GM18520 (cell line): ENCODE measurements at regions not wholly inside any gene's neighbourhood (a gene's known extent, or its start where the extent isn't known, plus 50 kb on each side); places are given as distances from the start of the nearest gene placed in this dataset.

Source experiments
- ATAC-seq: cut with Tn5 transposase; IDR thresholded peaks from one replicate; pipeline ENCODE4 v1.9.1; 2021; ENCODE audit not compliant: unreplicated experiment

GRCh38 chr3:117893638-117894037 is 1141.0 kb downstream of the IGSF11 start:
- ATAC-seq = no peak

GRCh38 chr3:117898722-117899522 is 1135.7 kb downstream of the IGSF11 start:
- no peak for ATAC-seq

DNA sequence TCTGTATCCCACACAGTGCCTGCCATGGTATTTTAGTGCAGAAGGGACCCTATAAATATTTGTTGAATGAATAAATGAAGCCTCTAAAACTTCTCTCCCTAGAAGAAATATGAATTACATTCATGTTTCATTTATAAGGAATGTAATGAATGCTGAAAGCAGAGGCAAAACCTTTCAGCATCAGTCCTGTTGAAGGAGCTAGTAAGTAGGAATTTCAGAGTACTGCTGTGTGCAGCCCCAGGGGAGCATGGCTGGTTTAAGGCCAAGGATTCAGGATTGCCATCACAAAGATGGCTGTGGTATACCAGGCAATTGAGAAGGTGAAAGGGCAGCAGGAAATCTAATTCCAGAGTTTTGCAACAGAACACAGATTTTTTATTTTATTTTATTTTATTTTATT is 1131.4 kb downstream of the IGSF11 start:
- ATAC-seq = no peak

DNA sequence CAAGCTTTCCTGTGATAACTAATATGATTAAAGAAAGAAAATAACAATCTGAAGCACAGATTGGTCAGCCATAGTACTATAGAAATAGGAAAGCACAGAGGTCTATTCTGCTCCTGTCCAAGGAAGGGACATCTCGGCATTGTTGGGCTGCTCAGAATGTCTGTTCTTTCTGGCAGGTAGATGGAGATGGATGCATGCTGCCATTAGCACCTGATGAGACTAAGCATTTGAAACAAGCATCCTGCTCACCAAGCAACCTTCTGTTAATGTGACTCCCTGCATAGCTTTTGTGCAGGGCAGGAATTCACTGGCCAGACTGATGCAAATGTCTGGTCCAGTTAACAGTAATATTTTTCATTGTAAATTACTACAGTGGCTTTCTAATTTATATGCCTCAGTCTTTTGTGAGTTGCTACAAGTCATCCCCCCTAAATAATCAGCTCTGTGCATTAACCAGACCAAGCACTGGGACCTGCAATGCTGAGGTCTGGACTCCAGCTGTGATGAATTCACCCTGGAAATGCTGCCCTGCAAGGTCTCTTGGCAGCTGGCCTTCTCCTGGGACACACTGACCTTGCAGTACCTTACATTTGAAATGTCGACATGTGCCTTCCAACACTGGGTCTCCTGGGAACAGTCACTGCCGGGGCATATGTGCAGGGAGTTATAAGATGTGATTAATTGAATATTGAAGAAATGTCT is 1123.7 kb downstream of the IGSF11 start:
- no peak for ATAC-seq

- ATAC-seq = no peak
Measured at GRCh38 chr3:117912352-117912751, 1122.3 kb downstream of the IGSF11 start.

- ATAC-seq = no peak
Measured at GRCh38 chr3:117914540-117915100, 1120.0 kb downstream of the IGSF11 start.

DNA sequence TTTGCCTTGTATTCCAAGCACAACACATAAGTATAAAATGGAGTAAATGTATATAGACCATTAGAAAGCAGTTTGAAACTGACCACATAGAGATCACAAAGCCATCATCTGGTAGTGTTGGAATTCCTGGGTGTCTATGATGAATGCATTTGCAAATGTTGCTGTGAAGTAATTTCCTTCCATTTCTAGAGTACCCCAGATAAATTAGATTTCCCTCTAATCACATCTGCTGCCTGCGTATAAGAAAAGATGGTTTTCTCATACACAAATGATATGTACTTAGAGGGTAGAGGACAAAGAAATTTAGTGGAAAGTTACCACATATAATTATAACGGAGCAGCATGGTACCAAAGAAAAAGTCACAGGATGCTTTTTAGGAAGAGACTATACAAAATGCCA is 1117.8 kb downstream of the IGSF11 start:
- ATAC-seq = no peak

GRCh38 chr3:117919621-117920020 is 1115.0 kb downstream of the IGSF11 start:
- ATAC-seq = no peak

- ATAC-seq = no peak
Measured at GRCh38 chr3:117920253-117920898, 1114.3 kb downstream of the IGSF11 start.

GRCh38 chr3:117921411-117921810 is 1113.2 kb downstream of the IGSF11 start:
- no peak for ATAC-seq

DNA sequence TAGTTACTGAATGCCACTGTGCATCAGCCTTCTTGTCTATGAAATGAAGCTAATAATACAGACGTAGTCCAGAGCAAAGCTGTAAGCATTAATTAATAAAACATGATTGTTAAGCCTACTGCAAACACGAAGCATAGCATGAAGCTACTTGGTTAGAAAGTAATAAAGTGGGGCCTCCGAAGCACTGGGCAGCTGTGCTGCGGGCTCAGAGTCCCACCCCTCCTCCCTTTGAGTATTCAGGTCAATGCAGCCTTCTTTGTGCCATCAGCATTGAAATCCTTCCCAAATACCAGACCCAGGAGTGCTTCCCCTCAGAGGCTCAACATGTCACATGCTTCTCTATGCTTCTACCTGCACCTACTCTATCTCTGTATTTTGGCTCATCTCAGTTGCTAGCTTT is 1112.6 kb downstream of the IGSF11 start:
- ATAC-seq = no peak

DNA sequence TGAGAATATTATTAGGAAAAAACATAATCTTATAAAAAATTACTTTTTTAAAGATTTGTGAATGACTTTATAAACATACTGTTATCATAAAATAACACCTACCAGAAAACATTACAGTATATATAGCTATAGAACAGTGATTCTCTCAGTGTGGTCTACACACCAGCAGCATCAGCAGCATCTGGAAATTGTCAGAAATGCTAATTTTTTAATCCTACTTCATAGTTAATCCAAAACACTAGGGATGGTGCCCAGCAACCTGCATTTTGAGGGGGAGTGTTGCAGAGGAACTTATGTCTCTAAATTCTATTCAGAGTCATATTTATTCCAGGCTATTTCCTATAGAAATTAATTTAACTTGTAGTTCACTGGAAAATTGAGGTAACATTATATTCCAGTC is 1107.8 kb downstream of the IGSF11 start:
- ATAC-seq = no peak

GRCh38 chr3:117927825-117928224 is 1106.8 kb downstream of the IGSF11 start:
- ATAC-seq = no peak

DNA sequence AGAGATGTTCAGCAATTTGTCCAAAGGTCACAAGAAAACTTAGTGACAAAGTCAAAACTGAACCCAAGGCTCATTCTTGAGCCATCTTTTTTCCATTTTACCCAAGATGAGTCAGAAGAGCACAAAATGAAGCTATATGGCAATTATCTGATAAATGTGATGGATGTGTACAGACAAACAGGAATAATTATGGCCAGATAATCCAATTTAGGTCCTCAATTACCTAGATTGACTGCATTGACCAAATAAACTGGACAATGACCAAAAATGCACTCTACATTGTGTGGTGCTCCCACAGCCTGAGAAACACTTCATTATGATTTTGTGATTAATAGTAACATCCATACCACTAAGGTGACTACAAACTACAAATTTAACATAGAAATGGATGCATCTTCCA is 1105.8 kb downstream of the IGSF11 start:
- ATAC-seq = no peak

DNA sequence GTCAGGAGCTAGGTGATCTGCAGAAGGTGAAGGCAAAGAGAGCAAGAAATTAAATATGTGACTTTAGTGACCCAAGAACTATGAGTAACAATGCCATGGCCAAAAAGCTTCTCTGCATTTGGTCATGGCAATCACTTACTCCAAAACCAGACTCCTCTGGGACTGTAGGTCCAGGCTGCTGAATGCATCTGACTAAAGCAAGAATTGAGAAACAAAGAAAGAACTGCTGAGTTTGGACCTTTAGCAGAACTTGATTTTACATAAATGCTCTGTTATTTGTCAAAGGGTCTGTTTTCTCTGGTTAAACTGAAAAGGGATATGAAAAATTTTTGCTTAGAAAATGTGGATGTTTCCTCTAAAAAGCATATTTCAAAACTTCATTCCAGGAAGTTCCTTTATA is 1102.2 kb downstream of the IGSF11 start:
- ATAC-seq = no peak

DNA sequence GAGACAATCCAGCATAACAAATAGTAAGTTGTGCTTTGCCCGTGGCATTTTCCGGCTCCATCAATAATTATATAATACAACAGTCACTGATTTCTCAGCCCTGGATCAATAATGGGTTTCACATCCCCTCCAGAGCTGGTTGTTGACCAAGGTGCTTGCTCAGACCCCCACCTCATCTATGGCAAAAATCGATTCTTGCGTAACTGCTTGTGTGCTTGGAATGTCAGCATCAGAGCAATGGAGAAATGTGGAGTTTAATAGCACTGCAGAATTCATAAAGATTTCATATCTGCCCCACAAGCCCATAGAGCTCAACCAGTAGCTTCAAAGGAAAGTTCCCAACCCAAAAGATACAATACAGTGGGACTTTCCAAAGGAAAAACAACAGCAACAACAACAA is 1098.5 kb downstream of the IGSF11 start:
- ATAC-seq = no peak

DNA sequence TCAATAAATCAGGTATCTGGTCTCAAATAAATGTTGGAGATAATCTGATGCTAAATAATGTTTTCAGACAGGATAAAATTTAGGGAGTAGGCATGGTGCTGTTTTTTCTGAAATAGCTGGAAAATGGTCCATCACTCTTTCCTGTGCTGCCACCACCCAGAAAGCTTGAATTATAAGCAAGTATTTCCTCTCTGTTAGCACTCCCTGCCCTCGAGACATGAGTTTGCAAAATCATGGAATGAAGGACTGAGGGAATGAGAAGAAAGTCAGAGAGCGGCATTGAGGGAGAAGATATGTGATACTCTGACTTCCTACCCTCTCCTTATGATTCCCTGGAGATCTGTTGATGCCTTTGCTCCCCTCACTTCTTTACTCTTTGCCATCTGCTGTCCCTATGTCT is 1095.7 kb downstream of the IGSF11 start:
- ATAC-seq = no peak

GRCh38 chr3:117939425-117940027 is 1095.1 kb downstream of the IGSF11 start:
- ATAC-seq = no peak

- ATAC-seq = no peak
Measured at GRCh38 chr3:117941015-117941414, 1093.6 kb downstream of the IGSF11 start.

DNA sequence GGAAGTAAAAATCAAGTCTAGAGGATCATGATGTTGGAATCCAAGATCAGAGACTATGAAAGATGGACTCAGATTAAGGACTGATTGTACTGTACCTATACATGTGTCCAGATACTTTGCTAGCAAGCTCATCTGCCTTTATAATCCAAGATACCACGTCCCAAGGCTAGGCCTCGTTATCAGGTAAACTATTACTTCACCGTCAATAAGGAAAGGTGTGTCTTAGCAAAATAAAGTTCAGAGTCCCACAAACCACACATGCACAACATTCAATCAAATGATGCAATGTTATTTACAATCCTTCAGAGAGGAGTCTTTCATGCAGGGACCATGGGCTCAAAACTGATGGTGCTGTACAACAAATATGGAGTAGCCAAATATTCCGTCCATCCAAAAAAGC is 1092.9 kb downstream of the IGSF11 start:
- no peak for ATAC-seq

DNA sequence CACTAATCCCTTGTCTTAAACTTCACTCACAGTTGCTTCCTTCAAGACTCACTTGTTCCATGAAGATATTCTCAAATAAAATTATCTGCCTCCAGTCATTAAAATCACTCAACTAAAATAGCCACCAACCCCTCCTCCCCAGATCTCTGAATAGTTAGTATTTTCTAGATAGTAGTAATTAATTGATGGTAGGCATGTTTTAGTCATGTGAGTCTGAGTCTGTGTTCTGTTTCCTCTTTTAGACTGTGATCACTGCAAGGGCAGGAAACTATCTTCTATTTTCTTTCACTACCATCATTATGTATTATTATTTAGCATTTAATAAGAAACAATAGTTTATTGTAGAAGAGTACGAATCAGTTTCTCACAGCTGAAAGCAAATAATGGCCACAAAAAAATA is 1080.5 kb downstream of the IGSF11 start:
- no peak for ATAC-seq
